ENCODE measurements at regions not wholly inside any gene's neighbourhood (a gene's known extent, or its start where the extent isn't known, plus 50 kb on each side); places are given as distances from the start of the nearest gene placed in this dataset.

GRCh38 chr18:1928711-1929110, 642.6 kb downstream of the METTL4 start:
- H4K20me1 ChIP-seq (ENCODE audit: insufficient read depth, low read length): no peaks in the 10 kb centered on the region
- H3K9ac ChIP-seq (ENCODE audit: low read length): no peak overlapping the region
- no peak overlapping the region for H3K4me3 ChIP-seq (ENCODE audit: low read length)
- no peaks in the 10 kb centered on the region for H3K36me3 ChIP-seq (replicated peaks; ENCODE audit: low read depth, low read length)
- H3K27ac ChIP-seq (ENCODE audit: low read length): no peak overlapping the region
- no peaks in the 10 kb centered on the region for H3K4me1 ChIP-seq (ENCODE audit: low read length)
- H3K27me3 ChIP-seq (ENCODE audit: low read depth, low read length): no peaks in the 10 kb centered on the region
- TF ChIP-seq EZH2phosphoT487 (IDR thresholded peaks at IDR 0.05; ENCODE audit: low read depth): no peak
- no peak for TF ChIP-seq CTCF (IDR thresholded peaks at IDR 0.05; ENCODE audit: low read depth, low read length)
- H2AFZ ChIP-seq (ENCODE audit: low read depth, low read length): no peak overlapping the region
- no peaks in the 10 kb centered on the region for H3K9me3 ChIP-seq (ENCODE audit: insufficient read depth, low read length)
- H3K79me2 ChIP-seq (ENCODE audit: low read length): no peaks in the 10 kb centered on the region
- no peak overlapping the region for H3K4me2 ChIP-seq (ENCODE audit: low read length)

- H3K36me3 ChIP-seq (replicated peaks; ENCODE audit: low read depth, low read length): no peaks in the 10 kb centered on the region
- H3K4me3 ChIP-seq (ENCODE audit: low read length): no peak overlapping the region
- H3K4me1 ChIP-seq (ENCODE audit: low read length): no peaks in the 10 kb centered on the region
- TF ChIP-seq EZH2phosphoT487 (IDR thresholded peaks at IDR 0.05; ENCODE audit: low read depth): no peak
- TF ChIP-seq CTCF (IDR thresholded peaks at IDR 0.05; ENCODE audit: low read depth, low read length): no peak
- no peaks in the 10 kb centered on the region for H3K79me2 ChIP-seq (ENCODE audit: low read length)
- H3K9me3 ChIP-seq (ENCODE audit: insufficient read depth, low read length): no peaks in the 10 kb centered on the region
- H3K27ac ChIP-seq (ENCODE audit: low read length): no peak overlapping the region
- H3K27me3 ChIP-seq (ENCODE audit: low read depth, low read length): no peaks in the 10 kb centered on the region
- no peak overlapping the region for H3K4me2 ChIP-seq (ENCODE audit: low read length)
- H2AFZ ChIP-seq (ENCODE audit: low read depth, low read length): no peak overlapping the region
- no peaks in the 10 kb centered on the region for H4K20me1 ChIP-seq (ENCODE audit: insufficient read depth, low read length)
- H3K9ac ChIP-seq (ENCODE audit: low read length): no peak overlapping the region
These were observed 641.6 kb downstream of the METTL4 start for GRCh38 chr18:1929720-1930119.

GRCh38 chr18:1930291-1931270, 640.7 kb downstream of the METTL4 start:
- H2AFZ ChIP-seq (ENCODE audit: low read depth, low read length): no peak overlapping the region
- H3K79me2 ChIP-seq (ENCODE audit: low read length): no peaks in the 10 kb centered on the region
- H3K4me2 ChIP-seq (ENCODE audit: low read length): no peak overlapping the region
- no peak overlapping the region for H3K9ac ChIP-seq (ENCODE audit: low read length)
- TF ChIP-seq CTCF (IDR thresholded peaks at IDR 0.05; ENCODE audit: low read depth, low read length) (no peak), EZH2phosphoT487 (IDR thresholded peaks at IDR 0.05; ENCODE audit: low read depth) (no peak)
- no peak overlapping the region for H3K27ac ChIP-seq (ENCODE audit: low read length)
- no peaks in the 10 kb centered on the region for H3K36me3 ChIP-seq (replicated peaks; ENCODE audit: low read depth, low read length)
- no peaks in the 10 kb centered on the region for H3K27me3 ChIP-seq (ENCODE audit: low read depth, low read length)
- no peaks in the 10 kb centered on the region for H3K9me3 ChIP-seq (ENCODE audit: insufficient read depth, low read length)
- H3K4me1 ChIP-seq (ENCODE audit: low read length): no peaks in the 10 kb centered on the region
- no peak overlapping the region for H3K4me3 ChIP-seq (ENCODE audit: low read length)
- no peaks in the 10 kb centered on the region for H4K20me1 ChIP-seq (ENCODE audit: insufficient read depth, low read length)

- Histone ChIP-seq H3K4me1 (ENCODE audit: low read length) (no peaks in the 10 kb centered on the region), H2AFZ (ENCODE audit: low read depth, low read length) (no peak overlapping the region), H3K4me3 (ENCODE audit: low read length) (no peak overlapping the region), H3K9me3 (ENCODE audit: insufficient read depth, low read length) (no peaks in the 10 kb centered on the region), H3K79me2 (ENCODE audit: low read length) (no peaks in the 10 kb centered on the region), H3K4me2 (ENCODE audit: low read length) (no peak overlapping the region), H3K9ac (ENCODE audit: low read length) (no peak overlapping the region), H3K36me3 (replicated peaks; ENCODE audit: low read depth, low read length) (no peaks in the 10 kb centered on the region), H4K20me1 (ENCODE audit: insufficient read depth, low read length) (no peaks in the 10 kb centered on the region), H3K27ac (ENCODE audit: low read length) (no peak overlapping the region), H3K27me3 (ENCODE audit: low read depth, low read length) (no peaks in the 10 kb centered on the region)
- TF ChIP-seq CTCF (IDR thresholded peaks at IDR 0.05; ENCODE audit: low read depth, low read length) (no peak), EZH2phosphoT487 (IDR thresholded peaks at IDR 0.05; ENCODE audit: low read depth) (no peak)
These were observed 618.8 kb downstream of the METTL4 start for GRCh38 chr18:1952486-1952885.

Data from OCI-LY3 (cell line).